Heart right ventricle (tissue), 16 donors: ENCODE measurements at regions not wholly inside any gene's neighbourhood (a gene's known extent, or its start where the extent isn't known, plus 50 kb on each side); places are given as distances from the start of the nearest gene placed in this dataset.

Source experiments
- ATAC-seq, 8 donors: fragments of 200-7000 bp; cut with Tn5 transposase; one replicate each; pipeline ENCODE4 v1.9.1; 2020; ENCODE audit warnings: mild to moderate bottlenecking in 8 of 8, moderate library complexity in 8 of 8, moderate number of reproducible peaks in 1 of 8
- DNase-seq, 2 donors: peaks; one replicate each; pipeline ENCODE4 v3.0.0-alpha.2; 2020
- H3K27ac ChIP-seq, 10 donors: fragments of 200-600 bp; sonication (generic) in 2 of 10; one replicate each; pipeline versions ENCODE4 v1.5.0 to v1.8.0; 2020 to 2022; ENCODE audit warnings: mild to moderate bottlenecking in 3 of 10
- H3K27me3 ChIP-seq, 7 donors: fragments of 200-600 bp; one replicate each; pipeline ENCODE4 v1.8.0; 2021 to 2022; ENCODE audit warnings: mild to moderate bottlenecking in 2 of 7
- H3K36me3 ChIP-seq, 9 donors: fragments of 200-600 bp; sonication (generic) in 1 of 9; one replicate each; pipeline versions ENCODE4 v1.5.0 to v1.8.0; 2020 to 2022; ENCODE audit warnings: mild to moderate bottlenecking in 2 of 9
- H3K4me1 ChIP-seq, 9 donors: fragments of 200-600 bp; sonication (generic) in 1 of 9; one replicate each; pipeline versions ENCODE4 v1.5.0 to v1.8.0; 2020 to 2022; ENCODE audit warnings: mild to moderate bottlenecking in 4 of 9
- H3K4me3 ChIP-seq, 10 donors: fragments of 200-600 bp; sonication (generic) in 2 of 10; one replicate each; pipeline versions ENCODE4 v1.5.0 to v1.8.0; 2020 to 2022; ENCODE audit warnings: mild to moderate bottlenecking in 7 of 10, moderate library complexity in 2 of 10
- H3K9me3 ChIP-seq, 11 donors: fragments of 200-600 bp in 10 of 11; sonication (generic) in 2 of 11; one replicate each; pipeline versions ENCODE4 v1.5.0 to v1.8.0; 2013 to 2022; ENCODE audit warnings: mild to moderate bottlenecking in 2 of 11, control low read depth in 1 of 11, moderate library complexity in 1 of 11
- WGBS, 2 donors: extraction: QIAGEN DNeasy Blood & Tissue Kit; methylation state at CpG; one replicate each; pipeline ENCODE4 v1.1.7; 2013; ENCODE audit warnings: inconsistent platforms in 1 of 2; 5-methylcytosine and 5-hydroxymethylcytosine counted together
- intact Hi-C, 10 donors: fragments of 100-400 bp; cut with DNase I; formaldehyde crosslinking; loops; one replicate each; pipeline versions ENCODE4 v1.11.1 to v1.14.2; 2022
- TF ChIP-seq, protein P1 (sequence below), 9 donors: fragments of 200-600 bp; sonication (generic) in 2 of 9; IDR thresholded peaks; one replicate each; pipeline versions ENCODE4 v1.5.0 to v1.8.0; 2021 to 2022; ENCODE audit warnings: antibody characterized with exemption in 9 of 9, mild to moderate bottlenecking in 5 of 9, moderate library complexity in 1 of 9
- donor health status: Arrhythmogenic right ventricular cardiomyopathy.
- donor health status: ischemic (EF 13 %, LVEDD 7.1; RV severe dilation, severe dysfunction).
- donor health status: healthy with polysubstance abuse.
- donor health status: DM: no; HTN: yes; CAD: no.
- donor health status: DM: no; HTN: no; CAD: no.
- donor health status: ischemic (EF 25% LVEDD 6.9; RV normal size, moderate dysfunction).
- donor health status: ischemic (EF 25% LVEDD 5.7; RV mildly dilated, moderate dysfunction).
- donor health status: healthy.
- donor health status: DM: yes; HTN: yes; CAD: no.
- donor health status: Ischemic cardiomyopathy.
- donor health status: ischemic (EF 35%, LVEDD 5.7; RV mildly dilated, moderate dysfunction).
- donor health status: nonischemic (EF 11% LVEDD 7.7; RV severe dilation, severe dysfunction).
- donor health status: DM: yes; HTN: yes; CAD: no.
- donor health status: PGD.
- donor health status: ischemic (EF 29% LVEDD 5.4; RV normal size, mild dysfunction).
- donor health status: nonischemic (EF 23%, LVEDD 6.1; RV moderate dilation, normal function).

GRCh38 chr18:44386401-44386800 is 294.3 kb upstream of the SETBP1 start:
- Histone ChIP-seq H3K4me1 (no peaks in the 10 kb centered on the region), H3K27me3 (no peaks in the 10 kb centered on the region), H3K36me3 (no peaks in the 10 kb centered on the region), H3K27ac (no peak overlapping the region), H3K4me3 (no peak overlapping the region), H3K9me3 (no peaks in the 10 kb centered on the region)
- TF ChIP-seq, protein P1, sequence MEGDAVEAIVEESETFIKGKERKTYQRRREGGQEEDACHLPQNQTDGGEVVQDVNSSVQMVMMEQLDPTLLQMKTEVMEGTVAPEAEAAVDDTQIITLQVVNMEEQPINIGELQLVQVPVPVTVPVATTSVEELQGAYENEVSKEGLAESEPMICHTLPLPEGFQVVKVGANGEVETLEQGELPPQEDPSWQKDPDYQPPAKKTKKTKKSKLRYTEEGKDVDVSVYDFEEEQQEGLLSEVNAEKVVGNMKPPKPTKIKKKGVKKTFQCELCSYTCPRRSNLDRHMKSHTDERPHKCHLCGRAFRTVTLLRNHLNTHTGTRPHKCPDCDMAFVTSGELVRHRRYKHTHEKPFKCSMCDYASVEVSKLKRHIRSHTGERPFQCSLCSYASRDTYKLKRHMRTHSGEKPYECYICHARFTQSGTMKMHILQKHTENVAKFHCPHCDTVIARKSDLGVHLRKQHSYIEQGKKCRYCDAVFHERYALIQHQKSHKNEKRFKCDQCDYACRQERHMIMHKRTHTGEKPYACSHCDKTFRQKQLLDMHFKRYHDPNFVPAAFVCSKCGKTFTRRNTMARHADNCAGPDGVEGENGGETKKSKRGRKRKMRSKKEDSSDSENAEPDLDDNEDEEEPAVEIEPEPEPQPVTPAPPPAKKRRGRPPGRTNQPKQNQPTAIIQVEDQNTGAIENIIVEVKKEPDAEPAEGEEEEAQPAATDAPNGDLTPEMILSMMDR (IDR thresholded peaks at IDR 0.05): no peak
- DNase-seq (no peak), ATAC-seq (no peak)
- WGBS, 2 donors: 54 to 60% methylated on average over 5 of the region's 5 CpGs
- intact Hi-C loops: no loop called here

DNA sequence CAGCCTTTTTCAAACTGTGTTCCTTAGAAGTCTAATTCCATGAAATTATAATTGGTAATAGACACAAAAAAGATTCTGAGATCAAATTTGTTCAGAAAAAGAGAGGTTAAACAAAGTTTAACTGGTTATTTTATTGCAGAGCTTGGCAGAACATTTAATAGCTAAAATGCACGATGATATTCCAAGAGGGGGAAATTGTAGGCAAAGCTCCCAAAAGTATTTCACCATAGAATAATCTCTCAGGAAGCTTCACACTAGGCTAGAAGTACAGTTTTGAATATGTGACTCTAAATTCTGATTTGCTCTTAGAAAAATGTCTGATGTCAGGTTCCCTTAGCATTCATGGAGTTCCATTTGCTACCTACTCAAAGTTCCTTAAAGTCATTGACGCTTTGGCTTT is 292.4 kb upstream of the SETBP1 start:
- ATAC-seq (no peak), DNase-seq (no peak)
- Histone ChIP-seq H3K27me3 (no peaks in the 10 kb centered on the region), H3K36me3 (no peaks in the 10 kb centered on the region), H3K4me1 (no peaks in the 10 kb centered on the region), H3K4me3 (no peak overlapping the region), H3K9me3 (no peaks in the 10 kb centered on the region), H3K27ac (no peak overlapping the region)
- TF ChIP-seq, protein P1 (IDR thresholded peaks at IDR 0.05): no peak
- WGBS, 2 donors: 77 to 82% methylated on average over 2 of the region's 2 CpGs
- intact Hi-C loops: no loop called here

- no peaks in the 10 kb centered on the region for H3K27me3 ChIP-seq
- ATAC-seq (no peak), DNase-seq (no peak)
- TF ChIP-seq, protein P1 (IDR thresholded peaks at IDR 0.05): no peak
- H3K27ac ChIP-seq: no peak overlapping the region
- H3K36me3 ChIP-seq: no peaks in the 10 kb centered on the region
- H3K4me3 ChIP-seq: no peak overlapping the region
- no peaks in the 10 kb centered on the region for H3K9me3 ChIP-seq
- intact Hi-C loops: no loop called here
- no peaks in the 10 kb centered on the region for H3K4me1 ChIP-seq
Observed at GRCh38 chr18:44392933-44393332, 287.8 kb upstream of the SETBP1 start.

GRCh38 chr18:44393406-44393805 is 287.3 kb upstream of the SETBP1 start:
- H3K4me1 ChIP-seq: no peaks in the 10 kb centered on the region
- no peaks in the 10 kb centered on the region for H3K27me3 ChIP-seq
- ATAC-seq (no peak), DNase-seq (no peak)
- intact Hi-C loops: no loop called here
- WGBS, 2 donors: 91 to 95% methylated on average over 2 of the region's 2 CpGs
- H3K36me3 ChIP-seq: no peaks in the 10 kb centered on the region
- no peaks in the 10 kb centered on the region for H3K9me3 ChIP-seq
- no peak overlapping the region for H3K4me3 ChIP-seq
- no peak overlapping the region for H3K27ac ChIP-seq
- TF ChIP-seq, protein P1 (IDR thresholded peaks at IDR 0.05): no peak

DNA sequence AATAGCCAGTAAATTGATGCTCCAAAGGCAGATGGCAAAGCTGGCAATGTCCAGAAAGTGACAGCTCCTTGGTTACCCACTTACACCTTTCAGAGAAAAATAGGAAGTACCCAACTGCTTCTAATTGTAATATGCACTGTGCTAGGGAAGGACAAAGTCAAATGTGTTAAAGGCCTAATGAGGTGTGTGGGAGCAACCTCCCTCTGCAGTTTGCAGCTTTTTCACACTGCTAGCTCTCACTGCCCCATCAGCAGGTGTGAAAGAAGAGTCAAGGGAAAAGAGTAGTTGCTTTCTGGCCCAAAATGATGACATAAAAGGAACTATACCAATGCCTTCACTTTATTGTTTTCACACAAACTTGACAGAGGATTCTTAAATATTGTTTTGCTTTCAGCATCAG is 284.1 kb upstream of the SETBP1 start:
- DNase-seq (no peak), ATAC-seq (no peak)
- no peak overlapping the region for H3K27ac ChIP-seq

More for the DNA sequence above, 284.1 kb upstream of the SETBP1 start:
- Histone ChIP-seq H3K9me3 (no peaks in the 10 kb centered on the region), H3K36me3 (no peaks in the 10 kb centered on the region), H3K27me3 (no peaks in the 10 kb centered on the region), H3K4me3 (no peak overlapping the region), H3K4me1 (no peaks in the 10 kb centered on the region)
- TF ChIP-seq, protein P1 (IDR thresholded peaks at IDR 0.05): no peak
- intact Hi-C loops: no loop called here
